GM20000 (cell line): ENCODE measurements at regions not wholly inside any gene's neighbourhood (a gene's known extent, or its start where the extent isn't known, plus 50 kb on each side); places are given as distances from the start of the nearest gene placed in this dataset.

ENCODE experiments used
- DNase-seq: peaks from one replicate; pipeline ENCODE4 v3.0.0; 2012; ENCODE audit warnings: low spot score
- CTCF ChIP-seq: IDR thresholded peaks from 2 replicates; pipeline ENCODE4 v1.5.1; 2012; ENCODE audit warnings: mild to moderate bottlenecking, control low read depth; ENCODE audit errors: extremely low read depth, missing control alignments

- no peak for TF ChIP-seq CTCF
Measured at GRCh38 chr1:208606959-208607358, 362.8 kb upstream of the PLXNA2 start.

GRCh38 chr1:208607616-208608015 is 363.4 kb upstream of the PLXNA2 start:
- no peak for TF ChIP-seq CTCF

More at GRCh38 chr1:208606959-208607358, 362.8 kb upstream of the PLXNA2 start:
- no peak for DNase-seq

GRCh38 chr1:208614610-208615009 is 370.4 kb upstream of the PLXNA2 start:
- no peak for TF ChIP-seq CTCF
- DNase-seq = no peak

More at GRCh38 chr1:208607616-208608015, 363.4 kb upstream of the PLXNA2 start:
- DNase-seq = no peak

- DNase-seq = no peak
- no peak for TF ChIP-seq CTCF
Measured at GRCh38 chr1:208615371-208615770, 371.2 kb upstream of the PLXNA2 start.

- no peak for DNase-seq
- TF ChIP-seq CTCF = no peak
Measured at GRCh38 chr1:208616776-208617175, 372.6 kb upstream of the PLXNA2 start.

GRCh38 chr1:208628022-208628914 is 384.1 kb upstream of the PLXNA2 start:
- no peak for DNase-seq
- no peak for TF ChIP-seq CTCF

GRCh38 chr1:208631092-208631491 is 386.9 kb upstream of the PLXNA2 start:
- DNase-seq = no peak
- no peak for TF ChIP-seq CTCF
